HG02938 (cell line): ENCODE measurements at regions not wholly inside any gene's neighbourhood (a gene's known extent, or its start where the extent isn't known, plus 50 kb on each side); places are given as distances from the start of the nearest gene placed in this dataset.

Source experiments
- ATAC-seq: cut with Tn5 transposase; IDR thresholded peaks from one replicate; pipeline ENCODE4 v1.9.1; 2021; ENCODE audit warnings: mild to moderate bottlenecking, moderate library complexity; ENCODE audit not compliant: unreplicated experiment

DNA sequence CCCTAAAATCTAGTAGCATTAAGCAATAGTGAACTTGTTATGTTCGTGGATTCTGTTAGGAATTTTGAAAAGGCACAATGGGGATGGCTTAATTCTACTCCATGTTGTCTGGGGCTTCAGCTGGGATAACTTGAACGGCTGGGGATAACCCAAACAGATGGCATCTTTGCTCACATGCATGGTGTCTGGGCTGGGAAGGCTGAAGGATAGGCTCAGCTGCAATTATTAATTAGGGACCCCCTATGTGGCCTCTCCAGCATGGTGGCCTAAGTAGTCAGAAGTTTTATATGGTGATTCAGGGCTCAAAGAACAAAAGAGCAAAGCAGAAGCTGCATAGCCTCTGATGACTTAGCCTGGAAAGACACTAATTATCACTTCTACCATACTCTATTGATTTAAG is 551.1 kb downstream of the PSAT1 start:
- no peak for ATAC-seq

DNA sequence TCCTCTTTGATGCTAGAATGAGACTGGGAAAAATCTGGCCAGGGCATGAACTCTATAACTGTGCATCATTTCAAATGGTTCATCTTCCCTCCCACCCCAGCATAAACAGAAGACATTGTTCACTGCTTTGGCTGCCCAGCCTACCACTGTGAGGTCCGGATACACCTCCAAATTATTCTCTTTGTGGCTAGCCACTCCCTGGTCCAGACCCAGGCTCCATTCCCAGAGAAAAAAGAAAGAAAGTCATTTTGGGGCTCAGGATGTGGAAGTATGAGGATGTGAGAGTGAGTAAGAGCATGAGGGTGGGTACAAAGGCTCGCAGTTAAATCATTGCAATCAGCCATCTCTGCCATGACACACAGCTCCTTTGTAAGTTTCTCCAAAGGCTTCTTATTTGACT is 559.2 kb downstream of the PSAT1 start:
- ATAC-seq = no peak

DNA sequence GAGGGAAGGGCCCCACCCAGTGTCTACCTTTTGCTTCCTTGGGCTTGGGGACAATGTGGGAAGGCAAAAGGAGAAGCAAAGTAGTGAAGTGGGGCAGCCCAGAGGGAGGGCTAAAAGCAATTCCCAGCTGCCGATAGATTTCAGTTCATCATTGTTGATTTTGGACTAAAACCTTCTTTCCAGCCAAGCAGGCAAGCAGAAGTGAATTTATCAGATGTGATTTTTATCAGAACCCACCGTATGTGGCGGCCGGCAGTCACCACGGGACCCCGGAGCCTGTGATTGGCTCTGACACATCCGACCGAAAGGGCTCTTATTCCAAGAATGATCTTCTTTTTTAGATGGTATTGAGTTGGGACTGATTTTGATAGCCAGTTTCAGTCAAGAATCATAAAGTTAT is 559.9 kb downstream of the PSAT1 start:
- no peak for ATAC-seq

DNA sequence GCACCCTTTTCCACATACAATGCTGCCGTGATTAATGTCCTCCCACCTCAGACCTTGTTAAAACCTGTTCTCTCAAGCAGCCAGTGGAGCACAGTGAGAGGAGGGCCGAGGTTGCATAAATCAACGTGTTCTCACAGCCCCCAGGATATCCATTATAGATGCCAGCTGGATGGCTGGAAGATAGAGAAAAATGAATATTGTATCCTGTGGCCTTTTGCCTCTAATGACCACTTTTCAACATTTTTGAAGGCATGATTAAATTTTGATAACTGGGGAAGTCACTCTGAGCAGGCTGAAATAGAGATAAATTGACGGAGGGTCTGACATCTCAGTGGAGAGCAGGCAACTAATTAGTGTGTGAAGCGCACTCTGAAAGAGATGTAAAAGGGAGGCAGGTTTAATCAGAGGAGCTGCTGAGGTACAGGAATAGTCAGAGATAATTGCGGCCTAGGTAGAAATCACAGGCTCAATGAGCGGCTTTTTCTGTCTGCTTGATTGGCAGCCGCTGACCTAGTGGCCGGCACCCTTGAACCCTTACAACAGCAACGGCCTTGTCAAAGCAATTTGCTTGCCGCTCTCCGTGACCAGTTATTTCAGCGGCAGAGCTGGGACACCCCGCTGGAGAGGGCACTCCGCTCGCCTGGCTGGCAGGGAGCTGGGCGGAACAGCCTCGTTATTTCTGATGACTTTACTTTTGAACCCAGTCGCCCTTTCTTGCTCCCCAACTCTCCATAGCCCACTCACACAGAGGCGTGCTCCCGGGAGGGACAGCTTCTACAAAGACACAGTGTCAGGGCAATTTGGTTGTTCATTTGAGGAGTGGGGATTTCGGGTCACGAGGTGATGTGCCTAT is 560.7 kb downstream of the PSAT1 start:
- ATAC-seq = no peak

DNA sequence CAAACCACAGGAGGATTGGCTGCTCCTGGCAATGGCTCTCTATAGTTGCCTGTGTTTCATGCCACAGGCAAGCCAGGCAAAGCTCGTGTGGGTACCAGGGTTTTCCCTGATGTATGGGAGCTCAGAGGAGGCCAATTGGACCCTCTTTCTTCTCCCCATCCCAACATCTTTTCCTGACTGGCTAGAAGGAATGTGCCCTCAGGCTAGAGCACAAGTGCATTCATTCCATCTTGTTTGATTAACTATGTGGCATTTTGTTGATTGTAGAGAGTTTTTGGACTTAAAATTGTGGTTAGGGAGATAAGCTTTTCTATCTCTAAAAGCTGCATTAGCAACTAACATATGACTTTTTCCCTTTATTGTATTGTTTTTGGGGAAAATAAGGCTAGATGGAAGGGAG is 561.3 kb downstream of the PSAT1 start:
- ATAC-seq = no peak

DNA sequence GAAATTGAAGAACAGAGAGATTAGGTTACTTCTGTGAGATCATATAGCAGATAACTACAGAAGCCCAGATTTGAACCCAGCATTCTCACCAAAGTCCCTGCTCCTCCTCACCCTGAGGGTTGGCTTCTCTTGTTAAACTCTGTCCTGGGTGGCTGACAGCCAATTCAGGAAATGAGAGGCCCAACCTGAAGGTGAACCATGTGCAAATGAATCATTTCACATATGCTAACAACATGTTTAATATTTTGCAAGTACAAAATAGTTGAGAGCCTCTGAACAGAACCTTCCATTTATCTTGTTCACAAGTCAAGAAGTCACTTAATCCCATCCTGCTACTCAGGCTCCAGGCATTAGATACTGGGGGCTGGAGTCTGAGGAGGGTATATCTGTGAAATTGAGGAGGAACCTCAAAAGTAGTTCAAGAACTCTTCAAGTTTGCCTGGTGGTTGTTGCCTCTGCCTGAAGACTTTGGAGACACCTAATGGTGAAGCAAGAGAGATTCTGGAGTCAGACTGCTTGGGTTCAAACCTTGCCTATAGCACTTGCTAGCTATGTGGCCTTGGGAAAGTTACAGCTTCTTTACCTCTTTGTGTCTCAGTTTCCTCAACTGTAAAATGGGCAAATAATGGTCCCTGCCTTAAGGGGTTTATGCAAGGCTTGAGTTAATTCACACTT is 564.0 kb downstream of the PSAT1 start:
- no peak for ATAC-seq

DNA sequence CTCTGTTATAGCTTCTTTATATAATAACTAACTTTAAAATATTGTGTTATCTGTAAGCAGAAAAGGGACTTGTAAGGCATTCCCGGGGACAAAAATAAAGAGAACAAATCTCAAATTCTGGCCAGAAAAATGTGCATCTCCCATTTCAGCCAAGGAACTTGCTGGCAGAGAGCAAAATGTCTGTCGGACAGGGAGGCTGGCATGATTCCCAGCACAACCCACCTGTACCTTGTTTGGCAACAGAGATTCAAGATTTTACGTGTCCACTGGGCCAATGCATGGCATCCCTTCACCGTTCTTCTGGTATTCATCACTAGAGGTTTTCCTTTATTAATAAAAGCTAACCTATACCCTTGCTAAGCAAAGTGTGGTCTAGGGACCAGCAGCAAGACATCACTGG is 566.6 kb downstream of the PSAT1 start:
- ATAC-seq = no peak

DNA sequence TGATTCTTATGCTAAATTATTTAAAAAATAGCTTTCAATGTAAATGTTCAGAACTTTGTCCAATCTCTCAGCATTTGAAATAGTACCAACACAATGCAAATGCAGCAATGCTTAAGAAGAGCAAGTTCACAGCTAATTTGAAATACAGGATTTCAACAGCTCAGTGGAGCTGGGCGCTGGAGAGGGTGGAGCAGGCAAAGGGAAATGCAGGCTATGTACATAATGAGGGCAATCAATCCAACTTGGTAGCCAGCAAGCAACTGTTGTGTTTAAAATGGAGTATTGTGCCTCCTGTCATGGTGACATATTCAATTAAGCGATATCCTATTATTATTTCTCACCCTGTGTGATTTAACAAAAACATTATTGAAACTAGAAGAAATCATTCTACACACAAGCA is 568.8 kb downstream of the PSAT1 start:
- ATAC-seq = no peak

DNA sequence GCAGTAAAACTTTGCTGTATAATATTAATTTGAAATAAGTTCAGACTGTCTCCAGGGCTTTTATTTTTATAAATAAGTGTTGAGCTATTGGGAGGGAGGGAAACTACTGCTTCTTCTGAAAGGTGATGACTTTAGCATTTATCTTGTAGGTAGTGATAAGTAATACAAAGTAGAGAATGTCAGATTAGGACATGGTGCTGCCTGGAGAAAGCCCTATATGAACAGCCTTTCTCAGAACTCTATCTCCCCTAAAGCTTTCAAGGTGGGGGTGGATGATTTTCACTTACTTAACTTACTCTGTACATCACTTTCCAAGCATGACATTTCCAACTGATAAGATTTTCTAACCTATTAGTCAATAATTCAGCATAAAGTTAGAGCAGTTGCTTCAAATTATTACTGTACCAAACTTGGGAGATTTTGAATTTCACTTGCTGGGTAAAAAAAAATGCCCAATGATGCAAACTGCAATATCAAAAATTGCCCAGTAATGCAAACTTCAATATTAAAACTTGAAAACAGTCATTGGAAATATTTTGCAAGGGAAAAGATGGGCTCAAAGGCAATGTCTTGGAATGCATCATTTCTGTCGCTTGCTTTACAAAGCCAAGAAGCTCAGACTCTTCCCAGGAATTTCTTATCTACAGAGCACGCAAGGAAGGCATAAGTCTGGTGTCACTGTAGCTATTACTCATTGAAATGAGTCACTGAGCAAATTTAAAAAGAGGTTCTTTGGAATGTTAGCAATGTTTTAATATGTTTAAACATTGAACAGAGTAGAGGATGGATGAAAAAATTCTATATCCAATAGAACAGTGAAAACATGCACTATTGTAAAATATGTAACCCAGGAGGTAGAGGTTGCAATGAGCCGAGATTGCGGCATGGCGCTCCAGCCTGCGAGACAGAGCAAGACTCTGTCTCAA is 569.5 kb downstream of the PSAT1 start:
- ATAC-seq = no peak

DNA sequence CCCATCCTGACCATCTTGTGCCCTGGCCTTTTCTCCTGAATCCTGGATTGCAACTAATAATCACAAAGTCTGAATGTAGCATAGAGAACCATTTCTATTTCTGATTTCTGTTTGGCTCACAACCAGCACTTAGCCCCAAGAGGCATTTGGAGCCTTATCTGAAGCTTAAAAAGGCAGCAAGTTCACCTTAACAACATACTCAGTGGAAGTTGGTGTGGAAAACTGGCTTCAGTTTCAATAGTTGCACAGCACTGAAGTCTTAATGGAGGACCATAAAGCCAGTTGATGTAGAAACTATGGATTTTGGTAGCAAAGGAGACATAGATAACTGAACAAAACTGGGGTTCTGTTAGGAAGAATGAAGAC is 574.1 kb downstream of the PSAT1 start:
- no peak for ATAC-seq

DNA sequence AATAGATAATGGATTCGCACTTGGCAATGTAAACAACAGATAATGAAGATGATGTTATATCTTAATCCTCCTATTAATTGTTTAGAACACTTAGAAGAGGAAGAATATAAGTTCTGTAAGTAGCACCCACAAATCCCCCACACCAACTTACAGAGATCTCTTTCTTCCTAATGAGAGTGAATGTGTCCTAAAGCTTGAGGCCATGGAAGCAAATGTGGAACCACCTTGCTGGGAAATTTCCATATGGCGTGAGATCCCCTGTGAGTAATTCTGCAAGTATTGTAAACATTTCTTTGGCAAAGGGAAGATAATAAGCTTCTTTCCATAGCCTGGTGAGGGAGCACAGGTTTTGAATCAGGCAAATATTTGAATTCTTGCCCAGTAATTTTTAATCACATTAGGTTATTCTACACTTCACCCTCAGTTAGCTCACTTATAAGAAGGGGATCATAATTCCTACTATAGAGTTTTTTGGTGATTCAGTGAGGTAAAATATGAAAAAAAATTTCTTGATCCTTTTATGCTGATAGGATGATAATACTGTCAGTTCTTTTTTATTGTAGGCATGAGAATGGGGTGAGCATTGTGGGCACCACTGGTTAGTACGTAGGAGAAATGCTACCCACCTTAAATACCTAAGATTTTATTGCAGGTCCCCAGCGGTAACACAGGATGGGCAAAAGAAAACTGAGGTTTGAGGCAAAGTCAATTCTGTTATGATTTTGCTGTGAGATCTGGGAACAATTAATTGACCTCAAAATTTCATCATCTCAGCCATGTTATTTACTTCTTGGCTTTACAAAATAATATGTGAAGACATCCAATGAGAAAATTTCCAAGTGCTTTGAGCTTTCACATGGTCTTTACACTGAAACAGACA is 574.8 kb downstream of the PSAT1 start:
- no peak for ATAC-seq

DNA sequence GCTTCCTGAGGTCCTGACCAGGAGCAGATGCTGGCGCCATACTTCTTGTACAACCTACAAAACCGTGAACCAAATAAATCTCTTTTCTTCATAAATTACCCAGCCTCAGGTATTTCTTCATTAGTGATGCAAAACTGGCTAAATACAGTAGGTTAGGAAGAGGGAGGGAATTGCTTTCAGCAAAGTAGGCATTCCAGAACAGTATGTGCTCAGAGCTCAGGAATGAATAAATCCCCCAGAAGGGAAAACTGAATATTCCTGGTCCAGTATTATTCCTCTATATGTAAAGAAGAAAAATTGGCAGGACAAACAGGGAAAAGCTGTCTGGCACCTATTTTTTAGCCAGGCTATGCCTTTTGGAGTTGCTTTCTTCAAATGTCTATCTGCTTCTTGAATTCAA is 577.1 kb downstream of the PSAT1 start:
- no peak for ATAC-seq

DNA sequence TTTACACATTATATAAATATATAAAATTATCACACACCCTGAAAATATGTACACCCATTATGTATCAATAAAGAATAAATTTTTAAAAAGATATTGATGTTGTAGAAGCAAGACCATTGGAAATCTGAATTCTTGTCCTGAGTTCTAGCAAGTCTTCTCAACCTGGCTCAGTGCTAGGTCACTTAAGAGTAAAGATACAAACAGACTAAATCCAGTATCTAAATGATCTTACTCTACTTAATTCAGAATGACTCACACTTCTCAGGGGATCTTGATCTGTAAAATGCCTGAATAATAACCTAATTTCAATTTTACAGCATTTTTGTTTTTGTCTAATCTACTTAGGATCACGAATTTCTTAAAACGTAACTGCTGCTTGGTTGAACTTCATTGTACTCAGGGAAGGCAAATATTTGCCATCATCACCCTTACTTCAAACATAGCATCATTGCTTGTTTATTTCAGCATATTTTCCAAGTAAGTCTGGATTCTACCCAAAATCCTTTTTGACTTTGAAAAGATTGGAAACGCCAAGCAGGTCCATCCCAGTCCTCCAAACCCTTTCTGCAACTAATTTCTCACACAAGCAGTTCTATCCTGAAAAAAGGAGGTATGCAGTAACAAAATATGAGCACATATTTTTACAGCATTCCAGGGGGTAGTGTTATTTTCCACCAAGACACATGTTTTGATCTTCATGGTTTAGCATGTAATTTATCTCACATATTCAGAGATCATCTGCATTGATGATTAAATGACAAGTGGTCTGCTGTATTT is 582.6 kb downstream of the PSAT1 start:
- ATAC-seq = no peak

DNA sequence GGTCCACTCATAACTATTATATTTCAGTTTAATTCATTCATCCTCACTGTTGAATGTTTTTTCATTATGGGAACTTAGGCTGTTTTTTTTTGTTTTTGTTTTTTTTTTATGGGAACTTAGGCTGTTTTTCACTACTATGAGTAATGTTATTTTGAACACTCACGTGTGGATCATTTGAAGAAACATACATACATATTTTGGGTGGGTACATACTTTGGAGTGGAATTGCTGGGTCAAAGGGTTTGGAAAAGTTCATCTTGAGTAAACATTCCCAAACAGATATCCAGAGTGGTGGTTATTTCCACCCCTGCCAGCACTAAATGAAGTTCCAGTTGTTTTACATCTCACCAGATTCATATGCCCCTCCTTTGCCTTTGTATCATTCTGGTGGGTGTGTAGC is 584.4 kb downstream of the PSAT1 start:
- ATAC-seq = no peak

DNA sequence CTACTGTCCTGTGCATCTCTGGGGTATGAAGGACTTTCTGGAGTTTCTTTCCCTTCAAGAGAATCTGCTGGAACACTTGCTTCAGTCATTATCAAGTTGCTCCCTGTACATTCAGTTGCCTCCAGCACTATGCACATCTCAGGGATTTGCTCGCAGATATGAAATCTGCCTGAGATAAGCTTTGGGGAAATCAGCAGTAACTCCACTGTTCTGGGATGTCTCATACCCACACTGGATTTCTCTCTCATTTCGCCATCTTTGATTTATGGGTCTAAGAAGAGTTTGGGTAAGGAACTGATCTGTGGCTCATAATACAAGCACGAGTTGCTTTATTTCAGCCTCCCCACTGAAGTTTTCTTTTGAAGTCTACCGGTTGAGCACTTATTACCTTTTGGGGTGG is 585.6 kb downstream of the PSAT1 start:
- ATAC-seq = no peak

DNA sequence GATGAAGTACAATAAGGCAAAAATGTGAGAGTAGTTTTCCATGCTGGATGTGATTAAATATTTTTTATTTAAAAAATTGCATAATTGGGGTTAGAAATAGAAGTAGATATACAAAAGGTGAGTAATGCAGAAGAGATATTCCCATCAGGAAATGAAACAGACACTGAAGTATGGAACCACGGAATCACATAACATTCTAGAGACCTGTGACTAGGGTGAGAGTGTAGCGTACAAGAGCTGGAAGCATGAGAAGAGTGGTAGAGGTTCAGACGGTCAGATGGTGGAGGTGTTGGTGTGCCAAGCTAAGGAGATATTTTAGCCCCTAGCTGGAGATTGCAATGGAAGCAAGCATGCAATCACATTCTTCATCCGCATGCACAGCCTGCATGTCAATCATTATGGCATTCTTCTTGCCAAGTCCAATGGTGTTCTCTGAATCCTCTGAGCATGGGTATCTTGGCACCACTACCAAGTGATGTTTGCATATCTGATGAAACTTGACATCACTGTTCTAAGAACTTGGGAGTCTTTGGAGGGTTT is 587.8 kb downstream of the PSAT1 start:
- ATAC-seq = no peak

DNA sequence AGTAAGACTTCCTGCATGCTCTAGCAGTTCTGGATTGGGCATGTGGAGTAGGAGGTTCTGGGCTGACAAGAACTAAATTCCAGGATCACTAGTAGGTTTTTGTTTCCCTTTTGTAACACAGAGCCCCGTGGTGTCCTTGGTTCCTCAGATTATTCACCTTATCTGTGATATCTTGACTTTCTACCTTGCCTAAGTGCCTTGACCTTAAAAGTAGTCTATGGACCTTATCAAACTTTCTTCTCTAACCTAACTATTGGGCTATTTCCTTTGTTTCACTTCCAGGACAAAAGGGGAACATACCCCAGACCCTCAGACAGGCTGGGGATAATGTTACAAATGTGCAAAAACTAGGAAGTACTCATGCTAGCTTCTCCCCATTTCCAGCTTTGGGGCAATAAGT is 595.3 kb downstream of the PSAT1 start:
- ATAC-seq = no peak

DNA sequence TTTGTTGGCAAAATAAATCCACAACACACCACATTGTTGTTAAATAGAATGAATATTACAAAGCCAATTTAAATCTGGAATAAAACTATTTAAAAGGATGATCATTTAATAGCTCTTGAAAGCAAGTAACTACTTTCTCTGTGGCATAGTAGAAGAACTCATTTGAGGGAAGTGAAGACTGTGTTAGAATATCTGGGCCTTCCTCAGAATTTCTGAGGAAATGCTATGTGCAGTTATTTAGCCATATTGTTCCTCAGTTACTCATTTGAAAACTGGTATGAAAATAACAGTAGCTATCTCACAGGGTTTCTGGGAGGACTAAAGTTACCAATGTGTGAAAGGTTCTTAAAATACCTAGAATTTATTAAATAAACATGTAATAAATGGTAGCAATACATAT is 595.8 kb downstream of the PSAT1 start:
- no peak for ATAC-seq

DNA sequence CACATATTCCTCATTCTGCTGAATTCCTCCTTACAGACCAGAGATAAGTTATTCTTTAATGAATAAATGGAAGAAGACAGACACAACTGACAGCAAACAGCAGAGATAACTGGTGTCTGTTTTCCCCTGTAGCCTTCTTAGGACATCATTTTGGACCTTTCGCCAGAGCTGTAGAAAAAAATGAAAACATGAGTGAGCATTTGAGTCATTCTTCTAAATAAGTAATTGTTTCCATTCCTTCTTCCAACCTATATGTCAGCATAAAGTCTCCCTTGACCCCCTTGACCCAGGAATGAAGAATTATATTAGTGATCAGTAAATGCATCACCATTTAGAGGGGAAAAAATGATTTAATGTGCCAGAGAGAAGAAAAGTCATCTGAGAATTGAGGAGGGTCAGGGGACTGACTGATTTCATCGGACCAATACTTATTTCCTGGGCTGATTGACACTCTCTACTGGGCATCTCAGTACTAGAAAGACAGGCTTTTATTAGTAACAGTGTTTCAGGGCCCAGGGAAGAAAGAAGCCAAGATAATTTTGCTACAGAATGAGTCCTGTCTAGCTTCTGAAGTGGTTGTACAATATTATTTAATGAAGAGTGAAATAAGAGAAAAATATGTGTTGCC is 597.0 kb downstream of the PSAT1 start:
- no peak for ATAC-seq
